Heart right ventricle (tissue), 16 donors: ENCODE measurements at regions not wholly inside any gene's neighbourhood (a gene's known extent, or its start where the extent isn't known, plus 50 kb on each side); places are given as distances from the start of the nearest gene placed in this dataset.
A peak's percentile ranks its signal among the peaks of the same experiment; 100 is the strongest.

Experiments used
- ATAC-seq, 8 donors: fragments of 200-7000 bp; cut with Tn5 transposase; one replicate each; pipeline ENCODE4 v1.9.1; 2020; ENCODE audit warnings: mild to moderate bottlenecking in 8 of 8, moderate library complexity in 8 of 8, moderate number of reproducible peaks in 1 of 8
- DNase-seq, 2 donors: peaks; one replicate each; pipeline ENCODE4 v3.0.0-alpha.2; 2020
- H3K27ac ChIP-seq, 10 donors: fragments of 200-600 bp; sonication (generic) in 2 of 10; one replicate each; pipeline versions ENCODE4 v1.5.0 to v1.8.0; 2020 to 2022; ENCODE audit warnings: mild to moderate bottlenecking in 3 of 10
- H3K27me3 ChIP-seq, 7 donors: fragments of 200-600 bp; one replicate each; pipeline ENCODE4 v1.8.0; 2021 to 2022; ENCODE audit warnings: mild to moderate bottlenecking in 2 of 7
- H3K36me3 ChIP-seq, 9 donors: fragments of 200-600 bp; sonication (generic) in 1 of 9; one replicate each; pipeline versions ENCODE4 v1.5.0 to v1.8.0; 2020 to 2022; ENCODE audit warnings: mild to moderate bottlenecking in 2 of 9
- H3K4me1 ChIP-seq, 9 donors: fragments of 200-600 bp; sonication (generic) in 1 of 9; one replicate each; pipeline versions ENCODE4 v1.5.0 to v1.8.0; 2020 to 2022; ENCODE audit warnings: mild to moderate bottlenecking in 4 of 9
- H3K4me3 ChIP-seq, 10 donors: fragments of 200-600 bp; sonication (generic) in 2 of 10; one replicate each; pipeline versions ENCODE4 v1.5.0 to v1.8.0; 2020 to 2022; ENCODE audit warnings: mild to moderate bottlenecking in 7 of 10, moderate library complexity in 2 of 10
- H3K9me3 ChIP-seq, 11 donors: fragments of 200-600 bp in 10 of 11; sonication (generic) in 2 of 11; one replicate each; pipeline versions ENCODE4 v1.5.0 to v1.8.0; 2013 to 2022; ENCODE audit warnings: mild to moderate bottlenecking in 2 of 11, control low read depth in 1 of 11, moderate library complexity in 1 of 11
- CTCF ChIP-seq, 9 donors: fragments of 200-600 bp; sonication (generic) in 2 of 9; IDR thresholded peaks; one replicate each; pipeline versions ENCODE4 v1.5.0 to v1.8.0; 2021 to 2022; ENCODE audit warnings: antibody characterized with exemption in 9 of 9, mild to moderate bottlenecking in 5 of 9, moderate library complexity in 1 of 9
- WGBS, 2 donors: extraction: QIAGEN DNeasy Blood & Tissue Kit; methylation state at CpG; one replicate each; pipeline ENCODE4 v1.1.7; 2013; ENCODE audit warnings: inconsistent platforms in 1 of 2; 5-methylcytosine and 5-hydroxymethylcytosine counted together
- intact Hi-C, 10 donors: fragments of 100-400 bp; cut with DNase I; formaldehyde crosslinking; loops; one replicate each; pipeline versions ENCODE4 v1.11.1 to v1.14.2; 2022
- donor health status: Arrhythmogenic right ventricular cardiomyopathy.
- donor health status: ischemic (EF 13 %, LVEDD 7.1; RV severe dilation, severe dysfunction).
- donor health status: healthy with polysubstance abuse.
- donor health status: DM: no; HTN: yes; CAD: no.
- donor health status: DM: no; HTN: no; CAD: no.
- donor health status: ischemic (EF 25% LVEDD 6.9; RV normal size, moderate dysfunction).
- donor health status: ischemic (EF 25% LVEDD 5.7; RV mildly dilated, moderate dysfunction).
- donor health status: healthy.
- donor health status: DM: yes; HTN: yes; CAD: no.
- donor health status: Ischemic cardiomyopathy.
- donor health status: ischemic (EF 35%, LVEDD 5.7; RV mildly dilated, moderate dysfunction).
- donor health status: nonischemic (EF 11% LVEDD 7.7; RV severe dilation, severe dysfunction).
- donor health status: DM: yes; HTN: yes; CAD: no.
- donor health status: PGD.
- donor health status: ischemic (EF 29% LVEDD 5.4; RV normal size, mild dysfunction).
- donor health status: nonischemic (EF 23%, LVEDD 6.1; RV moderate dilation, normal function).

- Histone ChIP-seq H3K4me1 (peaks cover 0 to 13% (median 5%) of the 10 kb centered on the region in 9 donors), H3K9me3 (no peaks in the 10 kb centered on the region), H3K4me3 (no peak overlapping the region), H3K36me3 (no peaks in the 10 kb centered on the region), H3K27ac (peak overlapping the region in 1 of 10 donors; percentile 86), H3K27me3 (no peaks in the 10 kb centered on the region)
- DNase-seq (no peak), ATAC-seq (no peak)
- intact Hi-C loops, result loop anchor here in 1 of 10 donors (10.0 kb wide), 1 partner anchor 81 kb away; no protein-coding TSS in a partner anchor
- 51 to 53% methylated on average over 3 of the region's 3 CpGs for WGBS, 2 donors
- TF ChIP-seq CTCF (IDR thresholded peaks at IDR 0.05), result no peak
These were observed 175.0 kb downstream of the CARTPT start for GRCh38 chr5:71894091-71894490.

GRCh38 chr5:71895546-71895945, 176.5 kb downstream of the CARTPT start:
- intact Hi-C loops, result loop anchor here in 1 of 10 donors (10.0 kb wide), 1 partner anchor 79 kb away; no protein-coding TSS in a partner anchor
- no peak overlapping the region for H3K27ac ChIP-seq
- WGBS, 2 donors, result 60 to 71% methylated on average over 1 of the region's 1 CpG
- peaks cover 0 to 14% (median 5%) of the 10 kb centered on the region in 9 donors for H3K4me1 ChIP-seq
- no peak for DNase-seq
- H3K36me3 ChIP-seq, result no peaks in the 10 kb centered on the region
- no peaks in the 10 kb centered on the region for H3K9me3 ChIP-seq
- H3K4me3 ChIP-seq, result no peak overlapping the region
- ATAC-seq, result no peak
- H3K27me3 ChIP-seq, result no peaks in the 10 kb centered on the region
- no peak for TF ChIP-seq CTCF (IDR thresholded peaks at IDR 0.05)

- WGBS, 2 donors, result 70 to 71% methylated on average over 2 of the region's 2 CpGs
- H3K9me3 ChIP-seq, result peaks cover 0 to under 1% (median 0%) of the 10 kb centered on the region in 11 donors
- no peaks in the 10 kb centered on the region for H3K36me3 ChIP-seq
- H3K27me3 ChIP-seq, result no peaks in the 10 kb centered on the region
- H3K27ac ChIP-seq, result peak overlapping the region in 1 of 10 donors; percentile 25
- no peak overlapping the region for H3K4me3 ChIP-seq
- peaks cover 0 to 5% (median 0%) of the 10 kb centered on the region in 9 donors for H3K4me1 ChIP-seq
- peak in 1 of 8 donors; percentile 65 for ATAC-seq
- intact Hi-C loops, result loop anchor here in 1 of 10 donors (10.0 kb wide), 1 partner anchor 75 kb away; no protein-coding TSS in a partner anchor
- DNase-seq, result peak; percentile 22 to 32
- TF ChIP-seq CTCF (IDR thresholded peaks at IDR 0.05), result no peak
These were observed 180.8 kb downstream of the CARTPT start for GRCh38 chr5:71899865-71900342.

GRCh38 chr5:71903808-71904207, 184.7 kb downstream of the CARTPT start:
- H3K36me3 ChIP-seq, result no peaks in the 10 kb centered on the region
- no peak for DNase-seq
- H3K27me3 ChIP-seq, result no peaks in the 10 kb centered on the region
- no peak for TF ChIP-seq CTCF (IDR thresholded peaks at IDR 0.05)
- 19 to 30% methylated on average over 2 of the region's 2 CpGs for WGBS, 2 donors
- H3K4me3 ChIP-seq, result no peak overlapping the region
- ATAC-seq, result no peak
- peaks cover 0 to 21% (median 5%) of the 10 kb centered on the region in 9 donors for H3K4me1 ChIP-seq
- peaks cover 0 to 9% (median 0%) of the 10 kb centered on the region in 11 donors for H3K9me3 ChIP-seq
- intact Hi-C loops, result no loop called here
- no peak overlapping the region for H3K27ac ChIP-seq
